GM10248 (cell line): ENCODE measurements at regions not wholly inside any gene's neighbourhood (a gene's known extent, or its start where the extent isn't known, plus 50 kb on each side); places are given as distances from the start of the nearest gene placed in this dataset.

Experiments used
- CTCF ChIA-PET: fragments of 300-600 bp; sonication (Branson Sonifier 250); formaldehyde crosslinking; extraction: SDS; loops from one replicate; lab custom pipeline; 2021; ENCODE audit warnings: antibody characterized with exemption; lab: Yijun Ruan, JAX
- POLR2A ChIA-PET: fragments of 350-650 bp; sonication (Branson Sonifier 250); formaldehyde crosslinking; extraction: SDS; loops from one replicate; lab custom pipeline; 2020; ENCODE audit warnings: antibody characterized with exemption; lab: Yijun Ruan, JAX
- DNase-seq: peaks from one replicate; pipeline ENCODE4 v3.0.0; 2012; ENCODE audit errors: extremely low spot score
- TF ChIP-seq, protein P1 (sequence below): IDR thresholded peaks from 2 replicates; pipeline ENCODE4 v1.5.1; 2012; ENCODE audit warnings: mild to moderate bottlenecking, low read depth; ENCODE audit errors: extremely low read depth, missing control alignments, control extremely low read depth

DNA sequence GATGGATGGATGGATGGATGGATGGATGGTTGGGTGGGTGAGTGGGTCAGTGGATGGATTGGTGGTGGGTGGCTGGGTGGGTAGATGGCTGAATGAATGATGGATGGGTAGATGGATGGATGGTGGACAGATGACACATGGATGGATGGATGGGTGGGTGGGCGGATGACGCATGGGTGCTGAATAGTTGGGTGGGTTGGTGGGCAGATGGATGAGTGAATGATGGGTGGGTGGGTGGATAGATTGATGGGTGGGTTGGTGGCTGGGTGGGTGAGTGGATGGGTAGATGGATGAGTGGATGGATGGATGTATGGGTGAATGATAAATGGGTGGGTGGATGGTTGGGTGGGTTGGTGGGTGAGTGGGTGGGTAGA is 69.9 kb upstream of the NKX1-1 start:
- TF ChIP-seq, protein P1, sequence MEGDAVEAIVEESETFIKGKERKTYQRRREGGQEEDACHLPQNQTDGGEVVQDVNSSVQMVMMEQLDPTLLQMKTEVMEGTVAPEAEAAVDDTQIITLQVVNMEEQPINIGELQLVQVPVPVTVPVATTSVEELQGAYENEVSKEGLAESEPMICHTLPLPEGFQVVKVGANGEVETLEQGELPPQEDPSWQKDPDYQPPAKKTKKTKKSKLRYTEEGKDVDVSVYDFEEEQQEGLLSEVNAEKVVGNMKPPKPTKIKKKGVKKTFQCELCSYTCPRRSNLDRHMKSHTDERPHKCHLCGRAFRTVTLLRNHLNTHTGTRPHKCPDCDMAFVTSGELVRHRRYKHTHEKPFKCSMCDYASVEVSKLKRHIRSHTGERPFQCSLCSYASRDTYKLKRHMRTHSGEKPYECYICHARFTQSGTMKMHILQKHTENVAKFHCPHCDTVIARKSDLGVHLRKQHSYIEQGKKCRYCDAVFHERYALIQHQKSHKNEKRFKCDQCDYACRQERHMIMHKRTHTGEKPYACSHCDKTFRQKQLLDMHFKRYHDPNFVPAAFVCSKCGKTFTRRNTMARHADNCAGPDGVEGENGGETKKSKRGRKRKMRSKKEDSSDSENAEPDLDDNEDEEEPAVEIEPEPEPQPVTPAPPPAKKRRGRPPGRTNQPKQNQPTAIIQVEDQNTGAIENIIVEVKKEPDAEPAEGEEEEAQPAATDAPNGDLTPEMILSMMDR: no peak

GRCh38 chr4:1475277-1476139 is 69.3 kb upstream of the NKX1-1 start:
- POLR2A ChIA-PET: no interaction called here
- DNase-seq: no peak
- CTCF ChIA-PET: no interaction called here
- TF ChIP-seq, protein P1: no peak

More for the DNA sequence above, 69.9 kb upstream of the NKX1-1 start:
- CTCF ChIA-PET: no interaction called here
- POLR2A ChIA-PET: no interaction called here
- no peak for DNase-seq

- TF ChIP-seq, protein P1: no peak
- ChIA-PET CTCF (no interaction called here), POLR2A (no interaction called here)
- DNase-seq: no peak
Observed at GRCh38 chr4:1474126-1475090, 68.2 kb upstream of the NKX1-1 start.

- DNase-seq: no peak
- ChIA-PET POLR2A (no interaction called here), CTCF (no interaction called here)
- TF ChIP-seq, protein P1: no peak
Observed at GRCh38 chr4:1473718-1474117, 67.5 kb upstream of the NKX1-1 start.

DNA sequence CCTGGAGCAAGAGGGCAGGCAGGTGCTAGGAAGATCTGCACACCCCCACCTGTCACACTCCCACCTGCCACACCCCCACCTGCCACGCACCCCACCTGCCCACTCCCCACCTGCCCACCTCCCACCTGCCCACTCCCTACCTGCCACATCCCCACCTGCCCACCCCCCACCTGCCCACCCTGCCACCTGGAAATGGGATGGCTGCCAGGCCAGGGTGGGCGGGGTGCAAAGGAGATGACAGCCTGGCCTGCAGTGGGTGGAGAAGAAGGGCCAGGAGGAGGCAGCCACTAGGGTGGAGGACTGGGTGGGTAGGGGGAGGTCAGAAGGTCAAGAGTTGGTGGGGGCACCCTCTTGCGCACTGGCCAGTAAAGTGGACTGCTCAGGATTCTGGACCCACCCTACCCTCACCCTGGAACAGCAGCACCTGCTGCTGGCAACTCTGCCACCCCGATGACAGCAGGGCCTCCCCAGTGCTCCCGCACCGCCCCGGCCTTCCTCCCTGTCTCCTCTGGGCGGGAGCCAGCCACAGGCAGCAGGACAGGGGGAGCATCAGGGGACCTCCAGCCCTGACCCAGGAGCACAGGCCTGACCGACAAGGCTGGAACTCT is 66.8 kb upstream of the NKX1-1 start:
- POLR2A ChIA-PET: no interaction called here
- CTCF ChIA-PET: no interaction called here

More for the DNA sequence above, 66.8 kb upstream of the NKX1-1 start:
- no peak for DNase-seq
- TF ChIP-seq, protein P1: no peak
